ENCODE measurements at regions not wholly inside any gene's neighbourhood (a gene's known extent, or its start where the extent isn't known, plus 50 kb on each side); places are given as distances from the start of the nearest gene placed in this dataset.
"Not testable (repeated sequence)": the region's sequence is repeated elsewhere in the genome, so short reads cannot be mapped to it uniquely, and the experiment has no call there.

DNA sequence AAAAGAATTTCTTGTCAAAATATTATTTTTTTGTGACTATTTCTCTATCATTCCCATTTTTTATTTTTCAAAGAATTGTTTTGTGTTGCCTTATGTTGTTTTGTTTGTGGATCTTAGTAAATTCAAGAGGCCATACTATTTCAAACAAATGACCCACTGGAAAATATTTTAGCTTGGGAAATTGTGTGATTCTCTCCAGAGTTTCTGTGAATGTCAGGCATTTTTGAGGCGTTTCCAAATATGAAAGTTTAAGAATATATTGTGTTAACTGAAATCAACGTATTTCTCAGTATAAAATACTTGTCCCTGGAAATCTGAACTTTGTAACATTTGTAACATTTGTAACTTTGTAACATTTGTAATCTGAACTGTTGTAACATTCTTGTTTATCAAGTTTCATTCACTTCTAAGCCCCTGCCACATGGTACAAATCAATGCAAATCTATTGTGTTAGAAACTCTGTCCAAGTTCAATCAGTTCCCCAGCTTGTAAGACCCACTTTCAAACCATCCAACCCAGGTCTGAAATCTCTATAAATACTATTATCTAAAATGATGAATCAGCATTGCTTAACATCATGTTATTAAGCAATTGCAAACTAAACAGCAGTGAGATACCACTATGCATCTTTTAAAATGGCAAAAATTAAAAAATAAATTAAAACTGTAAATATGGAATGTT, 465.4 kb upstream of the GRID2 start:
- no peak for DNase-seq (ENCODE audit: low spot score)

DNA sequence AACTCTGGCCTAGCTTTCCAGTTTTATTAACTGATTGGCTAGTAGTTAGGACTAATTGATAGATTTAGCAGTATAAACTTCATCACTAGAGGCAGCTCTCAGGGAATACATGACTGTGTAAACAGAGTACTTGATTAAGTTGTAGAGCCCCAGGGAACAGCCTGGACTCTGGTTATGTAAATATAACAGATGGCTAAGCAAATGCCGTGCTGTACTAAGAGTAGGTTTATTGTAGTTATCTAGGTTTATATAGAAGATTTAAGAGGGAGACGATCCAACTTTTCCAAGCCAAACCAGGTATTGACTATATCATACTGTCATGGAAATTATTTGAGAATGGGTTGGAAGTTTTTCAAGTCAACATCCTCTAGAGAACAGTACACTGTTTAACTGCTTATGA, 463.4 kb upstream of the GRID2 start:
- no peak for DNase-seq (ENCODE audit: low spot score)

DNA sequence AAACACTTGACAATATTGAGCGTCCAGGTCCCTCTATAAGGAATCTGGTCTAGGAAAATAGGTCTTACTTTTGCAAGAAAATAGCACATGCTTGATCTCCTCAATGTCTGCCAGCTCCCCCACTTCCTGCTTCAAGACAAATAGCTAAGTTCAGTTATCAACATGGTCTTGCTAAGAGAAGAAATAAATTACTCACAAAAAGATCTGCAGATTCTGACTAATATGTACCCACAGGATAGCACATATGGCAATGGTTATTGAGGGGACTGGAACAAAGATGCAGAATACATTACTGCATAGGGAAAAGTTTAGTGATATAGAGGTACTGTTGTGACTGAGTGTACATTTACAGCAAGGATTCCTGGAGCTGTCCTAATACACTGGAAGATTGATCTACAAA, 457.5 kb upstream of the GRID2 start:
- DNase-seq (ENCODE audit: low spot score) = no peak

DNA sequence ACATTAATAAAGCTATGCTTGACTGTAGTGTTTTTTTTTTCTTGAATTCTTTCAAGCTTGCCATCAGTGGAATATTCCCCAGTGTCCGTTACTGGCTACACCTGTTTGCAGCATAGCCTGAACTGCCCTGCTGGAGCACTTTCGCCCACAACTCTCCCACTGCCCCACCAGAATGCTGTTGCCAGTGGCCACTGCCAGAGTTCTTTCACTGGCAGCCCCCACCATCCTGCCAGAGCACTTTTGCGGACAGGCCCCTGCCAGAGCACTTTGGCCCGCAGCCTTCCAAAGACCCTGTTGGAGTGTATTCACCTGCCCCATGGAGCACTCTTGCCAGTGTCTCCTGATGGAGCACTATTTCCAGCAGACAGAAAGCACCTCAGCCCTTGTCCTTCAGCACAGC, 452.3 kb upstream of the GRID2 start:
- no peak for DNase-seq (ENCODE audit: low spot score)

DNA sequence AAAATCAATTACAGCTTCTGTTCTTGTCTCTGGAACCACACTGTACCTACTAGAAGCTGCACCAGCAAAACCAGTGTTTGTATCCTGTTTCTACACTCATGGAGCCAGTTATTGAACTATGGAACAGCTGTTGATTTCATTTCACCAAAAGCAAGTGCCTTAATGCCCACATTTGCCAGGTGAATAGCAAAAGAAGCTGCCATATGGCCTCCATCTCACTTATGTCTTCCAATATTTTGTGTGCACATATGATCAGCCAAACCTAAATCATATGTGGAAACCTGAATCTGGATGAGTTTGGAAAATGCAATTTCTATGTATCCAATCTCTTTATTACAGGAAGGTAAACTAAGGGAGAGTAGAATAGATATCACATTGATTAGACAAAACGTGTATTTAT, 415.8 kb upstream of the GRID2 start:
- no peak for DNase-seq (ENCODE audit: low spot score)

DNA sequence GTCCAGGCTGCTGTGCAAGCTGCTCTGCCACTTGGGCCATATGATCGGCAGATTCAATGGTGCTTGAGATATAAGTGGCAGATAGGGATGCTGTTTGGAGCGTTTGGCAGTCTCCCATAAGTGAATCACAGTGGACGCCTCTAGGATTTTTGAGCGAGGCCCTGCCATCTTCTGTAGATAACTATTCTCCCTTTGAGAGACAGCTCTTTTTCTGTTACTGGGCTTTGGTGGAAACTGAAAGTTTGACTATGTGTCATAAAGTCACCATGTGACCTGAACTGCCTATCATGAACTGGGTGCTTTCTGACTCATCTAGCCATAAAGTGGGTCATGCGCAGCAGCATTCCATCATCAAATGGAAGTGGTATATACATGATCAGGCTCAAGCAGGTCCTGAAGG, 412.5 kb upstream of the GRID2 start:
- DNase-seq (ENCODE audit: low spot score) = not testable (repeated sequence)

DNA sequence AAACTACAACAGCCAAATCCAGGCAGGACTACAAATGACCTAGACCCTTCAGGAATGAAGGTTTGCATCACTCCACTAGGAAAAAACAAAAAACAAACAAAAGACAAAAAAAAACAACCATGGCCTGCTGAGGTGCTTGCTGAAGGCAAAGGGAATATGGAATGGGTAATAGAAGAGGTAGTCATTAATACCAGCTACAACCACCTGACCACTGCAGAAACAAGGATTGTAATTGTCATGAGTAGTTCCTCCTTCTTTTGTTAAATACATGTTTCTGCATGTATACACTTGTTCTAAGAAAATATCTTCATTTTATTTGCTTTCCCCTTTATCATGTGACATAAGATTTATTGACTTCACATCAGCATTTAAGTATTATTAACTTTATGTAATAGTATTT, 409.8 kb upstream of the GRID2 start:
- DNase-seq (ENCODE audit: low spot score) = no peak

DNA sequence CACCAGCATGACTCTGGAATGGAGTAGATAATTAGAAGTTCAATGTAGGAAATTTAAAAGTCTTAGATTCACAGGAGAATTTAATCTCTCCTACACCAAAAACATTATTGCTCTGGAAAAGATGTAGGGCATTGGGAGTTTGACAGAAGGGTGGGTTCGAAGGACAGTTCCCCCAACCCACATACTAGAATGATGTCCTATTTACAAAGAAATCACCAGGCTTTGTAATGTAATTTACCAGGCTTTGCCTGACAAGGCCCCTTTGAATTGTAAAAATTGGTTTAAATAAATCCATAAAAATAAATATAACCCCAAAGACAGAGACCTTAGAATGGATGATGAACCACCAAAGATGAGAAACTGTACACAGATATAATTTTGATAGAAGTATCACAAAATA, 399.2 kb upstream of the GRID2 start:
- no peak for DNase-seq (ENCODE audit: low spot score)

DNA sequence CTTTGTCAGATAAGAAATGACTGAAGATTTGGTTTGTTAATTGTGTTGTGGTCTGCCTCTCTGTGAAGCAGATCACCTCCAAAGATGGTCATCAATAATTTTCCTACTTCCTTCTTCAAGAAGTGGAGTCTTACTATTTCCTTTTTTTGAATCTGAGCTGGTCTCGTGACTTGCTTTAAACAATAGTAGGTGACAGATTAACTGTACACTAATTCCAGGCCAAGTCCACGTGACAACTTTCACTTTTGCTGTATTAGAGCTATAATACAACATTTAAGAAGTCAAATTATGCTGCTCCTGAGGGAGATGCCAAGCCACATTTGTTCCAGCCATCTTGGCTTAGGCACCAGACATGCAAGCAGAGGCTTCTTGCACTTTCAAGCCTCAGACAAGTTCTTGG, 393.8 kb upstream of the GRID2 start:
- no peak for DNase-seq (ENCODE audit: low spot score)

DNA sequence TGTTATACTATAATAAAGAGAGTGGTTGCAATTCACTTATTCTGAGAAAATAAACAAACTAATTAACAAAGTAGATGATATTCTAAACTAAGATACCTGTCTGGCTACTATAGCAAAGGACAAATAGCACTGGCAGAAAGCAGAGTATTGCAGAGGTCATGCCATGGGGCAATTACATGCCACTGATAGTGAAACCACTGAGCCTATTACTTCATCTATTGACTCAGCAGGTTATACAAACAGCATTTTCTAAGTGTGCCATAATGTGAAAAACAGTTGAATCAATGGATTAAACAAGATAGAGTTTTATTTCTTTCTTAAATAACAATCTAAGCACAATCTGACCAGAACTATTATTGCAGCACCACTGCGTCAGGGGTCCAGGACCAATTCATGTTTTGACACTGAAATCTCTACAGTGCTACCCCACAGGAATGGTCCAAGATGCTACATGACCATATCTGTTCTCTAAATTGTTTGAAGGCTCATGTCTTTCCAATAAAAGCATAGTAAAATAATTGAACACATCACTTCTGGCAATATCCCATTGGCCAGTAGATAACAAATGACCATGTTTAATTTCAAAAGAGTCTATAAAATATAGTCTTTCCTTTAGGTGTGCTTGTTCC, 389.5 kb upstream of the GRID2 start:
- DNase-seq (ENCODE audit: low spot score) = no peak

DNA sequence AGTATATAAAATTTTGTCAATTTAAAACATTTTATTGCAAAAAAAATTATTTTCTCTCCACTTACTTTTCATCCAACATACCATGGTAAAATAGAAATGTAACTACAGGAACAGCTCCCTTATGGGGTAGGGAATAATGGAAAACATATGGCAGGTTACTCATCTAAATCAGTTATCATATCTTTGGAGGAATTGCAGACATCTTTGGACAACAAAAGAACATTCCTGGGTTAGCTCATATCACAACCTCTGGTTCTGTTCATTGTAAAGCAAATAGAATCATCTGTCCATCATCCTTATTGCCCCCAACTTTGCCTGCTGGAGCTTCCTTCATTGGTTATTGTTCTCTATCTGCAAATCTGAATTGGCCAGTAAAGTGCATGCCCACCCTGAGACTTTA, 387.5 kb upstream of the GRID2 start:
- no peak for DNase-seq (ENCODE audit: low spot score)

DNA sequence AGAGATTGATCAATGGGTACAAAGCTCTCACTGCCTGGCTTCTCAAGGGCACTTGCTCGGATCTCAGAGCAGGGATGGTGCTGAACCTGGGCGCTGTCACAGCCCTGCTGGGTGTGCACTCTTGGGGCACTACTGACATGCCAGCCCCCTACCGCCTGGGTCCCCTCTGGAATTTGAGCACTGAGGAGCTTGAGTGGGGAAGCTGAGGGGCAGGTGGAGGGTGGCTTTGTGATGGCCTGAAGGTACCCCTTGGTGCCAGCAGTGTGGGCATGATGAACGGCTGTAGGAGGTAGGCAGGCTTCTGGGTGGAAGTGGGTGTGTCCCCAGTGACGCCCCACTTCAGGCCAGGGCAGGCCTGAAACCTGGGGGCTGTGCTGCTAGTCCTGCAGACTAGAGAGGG, 379.1 kb upstream of the GRID2 start:
- DNase-seq (ENCODE audit: low spot score) = no peak

DNA sequence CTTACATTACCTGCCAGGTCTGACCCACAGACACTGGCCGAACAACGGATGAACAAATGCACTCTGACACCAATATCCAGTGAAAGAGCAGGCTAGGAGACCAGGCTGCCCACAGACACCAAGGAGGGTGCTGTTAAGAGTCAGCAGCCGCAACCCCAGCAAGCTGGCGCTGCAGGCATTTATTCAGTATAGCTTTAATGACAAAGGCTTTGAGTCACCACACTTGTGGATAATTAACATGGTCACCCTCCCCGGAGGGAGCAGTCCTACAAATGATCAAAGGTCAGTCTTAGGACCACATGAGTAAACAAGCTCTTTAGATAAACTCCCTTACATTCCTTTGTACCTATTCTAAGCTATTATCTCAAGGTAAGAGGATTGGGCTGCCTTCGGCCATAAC, 368.5 kb upstream of the GRID2 start:
- DNase-seq (ENCODE audit: low spot score) = no peak

DNA sequence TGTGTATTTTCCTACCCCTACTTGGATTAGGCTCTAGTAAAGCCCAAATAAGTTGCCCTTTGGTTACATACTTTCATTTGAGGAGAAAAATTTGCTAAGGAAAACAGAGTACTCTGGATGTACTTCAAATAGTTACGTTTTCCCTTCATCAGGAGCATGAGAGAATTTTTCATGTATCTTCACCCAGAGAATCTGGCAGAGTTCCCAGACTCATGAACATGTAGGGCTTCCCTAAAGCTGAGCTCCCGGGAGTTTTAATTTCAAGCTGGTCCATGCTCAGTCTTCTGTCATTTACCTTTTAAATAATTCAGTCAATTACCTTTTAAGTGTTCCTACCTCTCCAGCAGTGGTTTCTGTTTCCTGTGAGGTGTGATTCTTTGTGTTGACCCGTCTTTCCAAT, 367.5 kb upstream of the GRID2 start:
- no peak for DNase-seq (ENCODE audit: low spot score)

DNA sequence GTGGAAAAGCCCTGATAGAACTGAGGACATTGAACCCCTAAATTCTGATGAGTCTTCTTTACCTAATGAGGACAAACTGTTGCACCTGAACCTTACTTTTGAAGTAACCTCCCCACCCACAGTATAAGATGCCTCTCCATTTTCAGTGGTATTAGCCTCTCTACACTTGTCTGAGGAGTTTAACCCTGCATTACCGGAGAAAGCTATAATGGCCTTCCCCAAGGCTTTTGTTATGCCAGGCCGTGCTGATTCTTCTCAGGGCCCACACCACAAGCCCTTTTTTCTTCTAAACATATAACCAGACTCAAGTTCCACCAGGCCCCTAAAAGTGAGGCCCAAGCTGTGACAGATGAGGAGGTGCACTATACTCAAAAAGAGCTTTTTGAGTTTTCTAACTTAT, 345.8 kb upstream of the GRID2 start:
- DNase-seq (ENCODE audit: low spot score) = no peak

DNA sequence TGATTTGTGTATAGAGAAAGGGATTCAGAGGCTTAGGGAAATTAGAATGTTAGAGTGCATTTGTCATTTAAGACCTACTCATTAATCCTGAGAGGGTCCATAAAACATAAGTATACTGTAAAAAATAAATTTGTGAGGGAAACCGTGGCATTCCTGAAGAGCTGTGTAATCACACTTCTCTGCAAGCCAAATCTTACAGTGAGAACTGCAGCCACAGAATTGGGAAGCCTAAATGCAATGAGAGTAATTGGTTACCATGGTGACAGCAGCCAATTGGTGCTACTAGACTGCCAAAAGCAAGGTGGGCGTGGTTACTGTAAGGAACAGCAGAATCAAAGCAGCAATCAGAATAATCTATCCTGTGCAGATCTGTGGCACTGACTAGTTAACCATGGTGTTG, 345.2 kb upstream of the GRID2 start:
- no peak for DNase-seq (ENCODE audit: low spot score)

DNA sequence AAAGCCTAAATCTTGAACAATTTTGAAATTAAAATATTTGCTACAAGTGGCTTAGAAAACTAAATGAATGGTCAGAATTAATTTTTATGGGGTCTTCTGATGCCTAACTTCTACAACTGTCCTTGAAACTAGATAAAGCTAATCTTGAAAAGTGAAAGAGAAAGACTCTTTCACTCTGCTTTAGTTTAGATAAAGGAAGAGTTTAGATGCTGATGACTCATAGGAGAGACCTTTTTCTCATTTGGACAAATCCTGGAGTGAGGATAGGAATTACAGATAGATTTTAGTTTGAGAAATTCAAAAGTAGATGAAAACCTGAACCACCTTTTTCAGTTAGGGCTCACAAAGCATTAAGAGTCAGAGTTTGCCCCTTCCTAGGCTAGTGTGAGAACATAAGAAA, 342.3 kb upstream of the GRID2 start:
- DNase-seq (ENCODE audit: low spot score) = no peak

DNA sequence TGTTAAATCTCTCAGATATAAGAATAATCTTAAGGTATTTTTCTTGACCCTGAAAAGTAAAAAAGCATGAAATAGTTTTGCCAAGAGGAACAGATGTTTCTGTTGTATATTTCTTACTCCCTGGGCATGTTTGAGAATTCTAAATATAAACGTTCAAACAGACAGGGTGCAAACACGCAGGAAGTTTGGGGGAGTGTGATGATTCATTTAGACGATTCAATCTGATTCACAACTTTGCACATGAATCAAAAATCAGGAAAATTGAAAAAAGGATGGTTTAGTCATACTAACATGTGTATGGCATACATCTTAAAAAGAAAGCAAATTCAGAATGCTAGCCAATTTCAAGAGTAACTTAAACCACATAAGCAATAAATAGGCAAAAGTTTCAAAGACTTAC, 340.3 kb upstream of the GRID2 start:
- DNase-seq (ENCODE audit: low spot score) = no peak

DNA sequence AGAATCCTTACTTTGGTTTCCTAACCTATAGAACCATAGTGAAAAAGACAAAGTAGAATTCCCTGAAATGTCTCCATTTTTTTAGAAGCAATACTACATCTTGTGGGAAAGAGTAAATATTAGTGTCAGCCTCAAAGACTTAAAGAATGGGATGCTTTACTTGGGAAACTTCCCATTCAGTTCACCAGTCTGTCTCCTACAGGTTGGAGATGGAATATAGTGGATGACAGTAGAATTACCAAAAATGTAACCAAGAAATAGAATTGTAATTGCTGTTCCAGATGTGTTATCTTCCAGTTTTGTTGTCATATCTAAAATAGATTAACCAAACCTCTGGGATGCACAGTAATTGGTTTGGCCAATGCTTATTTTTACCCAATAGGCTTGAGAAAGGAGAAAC, 338.6 kb upstream of the GRID2 start:
- no peak for DNase-seq (ENCODE audit: low spot score)

DNA sequence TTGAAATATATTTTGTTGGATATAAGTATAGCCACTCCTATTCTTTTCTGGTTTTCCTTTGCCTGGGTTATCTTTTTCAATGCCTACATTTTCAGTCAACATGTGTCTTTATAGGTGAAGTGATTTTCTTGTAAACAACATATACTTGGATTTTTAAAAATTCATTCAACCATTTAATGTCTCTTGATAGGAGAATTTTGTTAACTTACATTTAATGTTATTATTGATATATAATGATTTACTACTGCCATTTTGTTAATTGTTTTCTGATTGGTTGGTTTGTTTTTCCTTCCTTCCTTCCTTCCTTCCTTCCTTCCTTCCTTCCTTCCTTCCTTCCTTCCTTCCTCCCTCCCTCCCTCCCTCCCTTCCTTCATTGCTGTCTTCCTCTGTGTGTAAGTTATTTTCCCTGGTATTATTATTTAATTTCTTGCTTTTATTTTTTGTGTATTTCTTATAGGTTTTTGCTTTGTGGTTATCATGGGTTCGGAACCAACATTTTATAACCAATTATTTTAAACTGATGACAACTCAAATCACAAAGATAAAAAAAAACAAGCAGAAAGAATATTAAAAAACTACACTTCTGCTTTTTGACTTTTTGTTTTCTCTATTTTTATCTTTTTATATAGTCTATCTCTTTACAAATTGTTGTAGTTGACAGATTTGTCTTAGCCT, 330.1 kb upstream of the GRID2 start:
- DNase-seq (ENCODE audit: low spot score) = no peak

DNA sequence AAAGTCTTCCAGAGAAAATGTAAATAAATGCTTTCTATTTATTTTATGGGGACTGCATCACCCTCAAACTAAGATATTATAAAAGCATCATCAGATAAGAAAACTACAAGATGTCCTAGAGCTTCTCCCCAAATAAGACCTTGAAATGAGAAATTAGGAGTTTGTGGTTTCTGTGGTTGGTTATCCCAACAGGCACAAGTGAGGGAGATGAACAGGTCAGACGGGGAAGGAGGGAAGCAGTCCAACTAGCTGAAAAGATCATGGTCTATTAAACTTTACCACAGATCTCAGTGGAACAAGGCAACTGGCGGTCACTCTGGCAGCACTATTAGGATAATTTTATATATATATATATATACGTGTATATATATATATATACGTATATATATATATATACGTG, 319.3 kb upstream of the GRID2 start:
- DNase-seq (ENCODE audit: low spot score) = no peak

DNA sequence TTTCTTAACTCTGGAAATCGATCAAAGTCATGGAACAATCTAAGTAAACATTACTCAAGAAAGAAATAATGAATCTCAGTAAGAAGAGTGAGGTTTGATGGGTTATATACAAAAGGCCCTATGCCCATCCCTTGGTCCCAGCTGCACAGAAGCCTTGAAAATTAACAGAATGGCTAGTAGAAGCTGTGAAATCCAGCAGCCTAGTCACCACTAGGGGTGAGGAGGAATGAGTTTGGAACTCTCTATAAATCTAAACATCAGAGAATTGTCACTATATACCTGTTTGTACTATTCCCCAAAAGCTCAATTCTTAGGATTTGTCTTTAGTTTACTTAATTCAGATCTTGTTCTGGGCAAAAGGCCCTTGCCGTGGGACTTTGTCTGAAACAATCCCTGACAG, 313.9 kb upstream of the GRID2 start:
- DNase-seq (ENCODE audit: low spot score) = no peak

DNA sequence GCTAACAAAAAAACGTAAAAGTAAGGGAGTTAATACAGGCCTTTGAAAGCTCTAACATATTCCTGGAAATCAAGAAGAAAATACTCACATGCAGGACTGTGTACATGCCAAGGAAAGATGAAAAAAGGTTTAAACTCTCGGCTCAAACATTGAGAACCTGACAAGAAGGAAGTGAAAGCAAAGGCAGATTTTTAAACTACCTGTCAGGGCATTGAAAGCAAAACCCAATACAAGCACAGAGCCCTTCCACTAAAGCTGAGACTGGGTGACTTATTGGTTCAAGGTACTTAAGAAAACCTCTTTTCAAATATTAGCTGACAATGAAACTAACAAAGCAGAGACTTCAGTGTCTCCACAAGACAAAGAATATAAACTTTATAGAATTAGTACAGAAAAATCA, 313.0 kb upstream of the GRID2 start:
- DNase-seq (ENCODE audit: low spot score) = no peak

DNA sequence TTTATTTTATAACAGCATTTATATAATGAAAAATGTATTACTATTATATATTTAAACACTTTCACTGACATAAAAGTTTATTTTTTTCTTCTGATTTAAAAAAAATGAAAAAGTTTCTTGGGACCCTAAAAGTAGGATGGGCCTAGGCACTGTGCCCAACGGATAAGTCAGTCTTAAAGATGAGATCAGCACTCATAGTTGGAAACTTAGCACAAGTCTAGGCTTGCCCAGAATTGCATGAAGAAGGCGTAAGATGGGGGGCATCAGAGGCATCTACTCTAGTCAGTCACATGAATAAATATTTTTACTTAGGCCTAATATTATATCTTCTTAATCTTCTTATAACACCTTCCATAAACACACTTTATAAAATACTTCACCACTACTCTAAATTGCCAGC, 306.7 kb upstream of the GRID2 start:
- DNase-seq (ENCODE audit: low spot score) = no peak

Measured in AG20443 (cell line).